IMR-90 (cell line): ENCODE measurements at regions not wholly inside any gene's neighbourhood (a gene's known extent, or its start where the extent isn't known, plus 50 kb on each side); places are given as distances from the start of the nearest gene placed in this dataset.

Experiments
- ATAC-seq: fragments of 200-7000 bp; cut with Tn5 transposase; 2 replicates; pipeline ENCODE4 v1.9.1; 2020; ENCODE audit warnings: low read depth, mild to moderate bottlenecking, moderate library complexity
- BruUV-seq: library from RNA; stranded (reverse); fragments of 400-500 nt; replicated peaks from 2 replicates; lab custom pipeline; 2021; lab: Mats Ljungman, UMichigan
- CTCF ChIA-PET: fragments of 300-600 bp; formaldehyde crosslinking; extraction: SDS; loops from one replicate; lab custom pipeline; 2021; ENCODE audit warnings: antibody characterized with exemption; lab: Yijun Ruan, JAX
- POLR2A ChIA-PET: fragments of 300-600 bp; sonication (Branson Sonifier 250); formaldehyde crosslinking; loops from one replicate; lab custom pipeline; 2022; ENCODE audit warnings: antibody characterized with exemption; ENCODE audit not compliant: unreplicated experiment; lab: Charles Lee
- DNase-seq: peaks from one replicate; pipeline ENCODE4 v3.0.0; 2013
- H2AFZ ChIP-seq: replicated peaks from 2 replicates; pipeline ENCODE3; 2013; ENCODE audit warnings: low read length, mild to moderate bottlenecking; ENCODE audit not compliant: poor library complexity
- H2AK5ac ChIP-seq: 2 replicates; pipeline ENCODE4 v1.6.1; 2013; ENCODE audit warnings: low read depth, low read length, inconsistent platforms
- H2AK9ac ChIP-seq: replicated peaks from 2 replicates; pipeline ENCODE3; 2013; ENCODE audit warnings: mild to moderate bottlenecking, low read depth, low read length, moderate library complexity; ENCODE audit not compliant: poor library complexity
- H2BK120ac ChIP-seq: 2 replicates; pipeline ENCODE4 v1.6.1; 2013; ENCODE audit warnings: low read depth, low read length, inconsistent platforms
- H2BK15ac ChIP-seq: 3 replicates; pipeline ENCODE4 v1.6.1; 2013; ENCODE audit warnings: low read depth, low read length, inconsistent platforms
- H2BK20ac ChIP-seq: 2 replicates; pipeline ENCODE4 v1.6.1; 2013; ENCODE audit warnings: low read depth, mild to moderate bottlenecking, inconsistent platforms, low read length, moderate library complexity
- H2BK5ac ChIP-seq: 2 replicates; pipeline ENCODE4 v1.6.1; 2013; ENCODE audit warnings: mild to moderate bottlenecking, low read depth, low read length, inconsistent platforms; ENCODE audit not compliant: poor library complexity, severe bottlenecking
- H3K14ac ChIP-seq: replicated peaks from 2 replicates; pipeline ENCODE4 v1.6.1; 2013; ENCODE audit warnings: low read depth, low read length, inconsistent platforms
- H3K18ac ChIP-seq: 2 replicates; pipeline ENCODE4 v1.6.1; 2013; ENCODE audit warnings: low read depth, low read length, control low read depth
- H3K23ac ChIP-seq: 2 replicates; pipeline ENCODE4 v1.6.1; 2013; ENCODE audit warnings: low read depth, low read length, inconsistent platforms
- H3K27ac ChIP-seq: 2 replicates; pipeline ENCODE4 v1.5.1; 2013; ENCODE audit warnings: mild to moderate bottlenecking, control low read depth, low read length; ENCODE audit not compliant: insufficient read depth
- H3K27me3 ChIP-seq: 2 replicates; pipeline ENCODE4 v1.6.1; 2013; ENCODE audit warnings: low read length; ENCODE audit not compliant: control insufficient read depth, insufficient read depth
- H3K36me3 ChIP-seq: 2 replicates; pipeline ENCODE4 v1.6.1; 2013; ENCODE audit warnings: low read length, mixed read lengths; ENCODE audit not compliant: control insufficient read depth, insufficient read depth
- H3K4ac ChIP-seq: 2 replicates; pipeline ENCODE4 v1.6.1; 2013; ENCODE audit warnings: low read depth, low read length, inconsistent platforms
- H3K4me1 ChIP-seq: 2 replicates; pipeline ENCODE4 v1.6.1; 2013; ENCODE audit warnings: low read length, mixed read lengths; ENCODE audit not compliant: control insufficient read depth, insufficient read depth
- H3K4me2 ChIP-seq: 2 replicates; pipeline ENCODE4 v1.6.1; 2013; ENCODE audit warnings: low read depth, mild to moderate bottlenecking, control low read depth, low read length, moderate library complexity
- H3K4me3 ChIP-seq: 2 replicates; pipeline ENCODE4 v1.5.1; 2013; ENCODE audit warnings: low read depth, mild to moderate bottlenecking, control low read depth, low read length, moderate library complexity; ENCODE audit not compliant: insufficient read depth
- H3K56ac ChIP-seq: 2 replicates; pipeline ENCODE4 v1.6.1; 2013; ENCODE audit warnings: low read length, inconsistent platforms; ENCODE audit not compliant: insufficient read depth; ENCODE audit errors: extremely low read depth
- H3K79me1 ChIP-seq, 2 experiments: 2 replicates each; pipeline ENCODE4 v1.6.1; 2013; ENCODE audit warnings: low read length in 2 of 2, inconsistent platforms in 1 of 2, low read depth in 1 of 2
- H3K9ac ChIP-seq: 2 replicates; pipeline ENCODE4 v1.6.1; 2013; ENCODE audit warnings: low read depth, low read length, control low read depth
- H3K9me1 ChIP-seq: 2 replicates; pipeline ENCODE4 v1.6.1; 2013; ENCODE audit warnings: low read length, inconsistent platforms; ENCODE audit not compliant: insufficient read depth
- H3K9me3 ChIP-seq: 2 replicates; pipeline ENCODE4 v1.6.1; 2013; ENCODE audit warnings: low read length; ENCODE audit not compliant: control insufficient read depth, insufficient read depth
- H4K20me1 ChIP-seq: 2 replicates; pipeline ENCODE4 v1.6.1; 2013; ENCODE audit warnings: low read length, inconsistent platforms; ENCODE audit not compliant: insufficient read depth
- H4K5ac ChIP-seq: 2 replicates; pipeline ENCODE4 v1.6.1; 2013; ENCODE audit warnings: mild to moderate bottlenecking, low read depth, low read length, control low read depth
- H4K8ac ChIP-seq, 2 experiments: 2 replicates each; pipeline ENCODE4 v1.6.1; 2013; ENCODE audit warnings: low read depth in 2 of 2, low read length in 2 of 2, control low read depth in 1 of 2, inconsistent platforms in 1 of 2
- H4K91ac ChIP-seq: 2 replicates; pipeline ENCODE4 v1.6.1; 2013; ENCODE audit warnings: low read depth, low read length, inconsistent platforms; ENCODE audit not compliant: insufficient read depth
- BHLHE40 ChIP-seq: fragments of 150-350 bp; IDR thresholded peaks from 2 replicates; pipeline ENCODE4 v1.6.1; 2016; ENCODE audit warnings: mild to moderate bottlenecking, low read depth, low read length
- CEBPB ChIP-seq: IDR thresholded peaks from 2 replicates; pipeline ENCODE4 v1.6.1; 2012; ENCODE audit warnings: low read depth, low read length, improper control_type of control experiment
- CHD1 ChIP-seq: IDR thresholded peaks from 2 replicates; pipeline ENCODE4 v1.6.1; 2012; ENCODE audit warnings: low read depth, low read length, improper control_type of control experiment
- FOS ChIP-seq: fragments of 150-350 bp; IDR thresholded peaks from 2 replicates; pipeline ENCODE4 v1.6.1; 2016; ENCODE audit warnings: low read depth, low read length
- MAFK ChIP-seq: IDR thresholded peaks from 2 replicates; pipeline ENCODE4 v1.6.1; 2012; ENCODE audit warnings: low read depth, low read length, improper control_type of control experiment
- MAZ ChIP-seq: IDR thresholded peaks from 2 replicates; pipeline ENCODE4 v1.6.1; 2012; ENCODE audit warnings: low read depth, mild to moderate bottlenecking, low read length, improper control_type of control experiment, moderate library complexity, borderline replicate concordance
- MXI1 ChIP-seq: IDR thresholded peaks from 2 replicates; pipeline ENCODE4 v1.6.1; 2012; ENCODE audit warnings: low read depth, mild to moderate bottlenecking, low read length, moderate library complexity, borderline replicate concordance
- NFE2L2 ChIP-seq: fragments of 150-350 bp; IDR thresholded peaks from 2 replicates; pipeline ENCODE4 v1.6.1; 2016; ENCODE audit warnings: low read depth, mild to moderate bottlenecking, low read length
- POLR2A ChIP-seq: IDR thresholded peaks from 2 replicates; pipeline ENCODE4 v1.6.1; 2012; ENCODE audit warnings: mild to moderate bottlenecking, low read depth, low read length
- RCOR1 ChIP-seq: IDR thresholded peaks from 2 replicates; pipeline ENCODE4 v1.6.1; 2012; ENCODE audit warnings: mild to moderate bottlenecking, low read length, improper control_type of control experiment; ENCODE audit not compliant: insufficient replicate concordance
- RFX5 ChIP-seq: IDR thresholded peaks from 2 replicates; pipeline ENCODE4 v1.8.0; 2012; ENCODE audit warnings: low read depth, mild to moderate bottlenecking, low read length, moderate library complexity
- USF2 ChIP-seq: fragments of 150-350 bp; IDR thresholded peaks from 2 replicates; pipeline ENCODE4 v1.6.1; 2017; ENCODE audit warnings: mild to moderate bottlenecking, antibody characterized with exemption, low read length, low read depth
- dilution Hi-C: fragments of 300-500 bp; cut with HindIII; formaldehyde crosslinking; loops from one replicate; pipeline ENCODE4 v1.14.3; 2018; ENCODE audit warnings: low sequenced_read_pairs; ENCODE audit not compliant: unreplicated experiment
- in situ Hi-C: fragments of 300-500 bp; cut with MboI; formaldehyde crosslinking; loops from 3 replicates; pipeline ENCODE4 v1.14.3; 2019; ENCODE audit warnings: low sequenced_read_pairs, inconsistent platforms, mixed read lengths
- intact Hi-C: fragments of 100-400 bp; cut with micrococcal nuclease; formaldehyde crosslinking; loops from 2 replicates; pipeline ENCODE4 v1.10.0; 2022

GRCh38 chr21:17711896-17712295, 99.2 kb upstream of the BTG3 start:
- H3K4ac ChIP-seq: no peak overlapping the region
- in situ Hi-C loops (no loop called here), dilution Hi-C loops (no loop called here), intact Hi-C loops (no loop called here)
- H2BK20ac ChIP-seq: no peak overlapping the region
- H3K27me3 ChIP-seq: no peaks in the 10 kb centered on the region
- no peak overlapping the region for H3K56ac ChIP-seq
- H4K8ac ChIP-seq: no peak overlapping the region
- H2AK9ac ChIP-seq: no peak overlapping the region
- DNase-seq (no peak), ATAC-seq (no peak)
- no peaks in the 10 kb centered on the region for H3K9me1 ChIP-seq
- no peak overlapping the region for H4K5ac ChIP-seq
- H2AFZ ChIP-seq: no peak overlapping the region
- H2AK5ac ChIP-seq: no peak overlapping the region
- no peak overlapping the region for H3K14ac ChIP-seq
- no peaks in the 10 kb centered on the region for H4K20me1 ChIP-seq
- no peak overlapping the region for H3K18ac ChIP-seq
- CTCF ChIA-PET: no interaction called here
- no peak overlapping the region for H2BK120ac ChIP-seq
- no peaks in the 10 kb centered on the region for H3K9me3 ChIP-seq
- H2BK15ac ChIP-seq: no peak overlapping the region
- TF ChIP-seq CEBPB (no peak), MAZ (no peak), NFE2L2 (no peak), BHLHE40 (no peak), CHD1 (no peak), MXI1 (no peak), POLR2A (no peak), FOS (no peak), RFX5 (no peak), RCOR1 (no peak), MAFK (no peak), USF2 (no peak)
- BruUV-seq: no TSS peak
- H3K4me1 ChIP-seq: no peaks in the 10 kb centered on the region
- no peak overlapping the region for H3K4me3 ChIP-seq
- no peak overlapping the region for H3K4me2 ChIP-seq
- POLR2A ChIA-PET: interaction anchor here (0.7 kb wide), 1 partner anchor 24 kb away, joined by 5 read pairs; no protein-coding TSS in a partner anchor
- H2BK5ac ChIP-seq: no peak overlapping the region
- H4K91ac ChIP-seq: no peak overlapping the region
- H3K9ac ChIP-seq: no peak overlapping the region
- no peaks in the 10 kb centered on the region for H3K36me3 ChIP-seq
- no peak overlapping the region for H3K27ac ChIP-seq
- H3K23ac ChIP-seq: no peak overlapping the region
- no peaks in the 10 kb centered on the region for H3K79me1 ChIP-seq
